GM23338 (cell line): ENCODE measurements at regions not wholly inside any gene's neighbourhood (a gene's known extent, or its start where the extent isn't known, plus 50 kb on each side); places are given as distances from the start of the nearest gene placed in this dataset.

Source experiments
- ATAC-seq: fragments of 200-7000 bp; cut with Tn5 transposase; 3 replicates; pipeline ENCODE4 v1.9.1; 2020
- DNase-seq: peaks from one replicate; pipeline ENCODE4 v3.0.0-alpha.2; 2015; ENCODE audit warnings: low spot score
- H2AFZ ChIP-seq: fragments of 200-600 bp; sonication (generic); 2 replicates; pipeline ENCODE4 v1.8.0; 2016; ENCODE audit warnings: antibody characterized with exemption, mild to moderate bottlenecking, moderate library complexity
- H3F3A ChIP-seq: fragments of 200-600 bp; sonication (generic); replicated peaks from 2 replicates; pipeline ENCODE4 v1.8.0; 2017; ENCODE audit warnings: antibody characterized with exemption, mixed run types, low read depth
- H3K27ac ChIP-seq: fragments of 200-600 bp; sonication (generic); 2 replicates; pipeline ENCODE4 v1.6.1; 2016; ENCODE audit warnings: low read depth
- H3K27me3 ChIP-seq: fragments of 200-600 bp; sonication (generic); 2 replicates; pipeline ENCODE4 v1.8.0; 2016; ENCODE audit warnings: mild to moderate bottlenecking, mixed run types, moderate library complexity; ENCODE audit not compliant: insufficient read depth
- H3K36me3 ChIP-seq: fragments of 200-600 bp; sonication (generic); 2 replicates; pipeline ENCODE4 v1.8.0; 2016; ENCODE audit warnings: mild to moderate bottlenecking; ENCODE audit not compliant: insufficient read depth
- H3K4me1 ChIP-seq: fragments of 200-600 bp; sonication (generic); 2 replicates; pipeline ENCODE4 v1.8.0; 2016; ENCODE audit warnings: mild to moderate bottlenecking, moderate library complexity; ENCODE audit not compliant: insufficient read depth
- H3K4me2 ChIP-seq: fragments of 200-600 bp; sonication (generic); 2 replicates; pipeline ENCODE4 v1.7.1; 2017; ENCODE audit warnings: mixed run types
- H3K4me3 ChIP-seq: fragments of 200-600 bp; sonication (generic); 2 replicates; pipeline ENCODE4 v1.6.1; 2016; ENCODE audit warnings: mixed run types
- H3K79me2 ChIP-seq: fragments of 200-600 bp; sonication (generic); replicated peaks from 2 replicates; pipeline ENCODE4 v1.8.0; 2017; ENCODE audit warnings: mild to moderate bottlenecking; ENCODE audit not compliant: insufficient read depth
- H3K9me2 ChIP-seq: fragments of 200-600 bp; sonication (generic); 2 replicates; pipeline ENCODE4 v1.8.0; 2017; ENCODE audit not compliant: insufficient read depth
- H4K20me1 ChIP-seq: fragments of 200-600 bp; sonication (generic); replicated peaks from 2 replicates; pipeline ENCODE4 v1.8.0; 2017; ENCODE audit warnings: mild to moderate bottlenecking; ENCODE audit not compliant: insufficient read depth
- H3K27ac Mint-ChIP-seq: 2 replicates; pipeline ENCODE4 v1.8.0; 2020; ENCODE audit warnings: inconsistent platforms, mild to moderate bottlenecking, moderate library complexity, mixed read lengths
- H3K27me3 Mint-ChIP-seq: 3 replicates; pipeline ENCODE4 v1.8.0; 2022; ENCODE audit warnings: low read depth, mild to moderate bottlenecking, moderate library complexity, mixed read lengths, inconsistent platforms; ENCODE audit not compliant: insufficient read depth, poor library complexity
- H3K36me3 Mint-ChIP-seq: 3 replicates; pipeline ENCODE4 v1.8.0; 2021; ENCODE audit warnings: low read depth, mild to moderate bottlenecking, inconsistent platforms, moderate library complexity, mixed read lengths
- H3K4me1 Mint-ChIP-seq: 3 replicates; pipeline ENCODE4 v1.8.0; 2020; ENCODE audit warnings: mild to moderate bottlenecking, inconsistent platforms, mixed read lengths
- H3K4me3 Mint-ChIP-seq: 3 replicates; pipeline ENCODE4 v1.8.0; 2021; ENCODE audit warnings: moderate library complexity, mild to moderate bottlenecking, inconsistent platforms, mixed read lengths
- H3K9me3 Mint-ChIP-seq: 3 replicates; pipeline ENCODE4 v1.8.0; 2020; ENCODE audit warnings: moderate library complexity, mild to moderate bottlenecking, inconsistent platforms, mixed read lengths
- EZH2 ChIP-seq: fragments of 200-600 bp; sonication (generic); IDR thresholded peaks from one replicate; pipeline ENCODE4 v1.8.0; 2017; ENCODE audit warnings: antibody characterized with exemption, mild to moderate bottlenecking, low read depth; ENCODE audit not compliant: unreplicated experiment
- JUNB ChIP-seq: IDR thresholded peaks from one replicate; pipeline ENCODE4 v1.6.1; 2016; ENCODE audit warnings: antibody characterized with exemption; ENCODE audit not compliant: unreplicated experiment
- NANOG ChIP-seq: IDR thresholded peaks from 2 replicates; pipeline ENCODE4 v1.6.1; 2016; ENCODE audit warnings: antibody characterized with exemption, borderline replicate concordance
- POLR2AphosphoS5 ChIP-seq: IDR thresholded peaks from 2 replicates; pipeline ENCODE4 v1.6.1; 2016; ENCODE audit warnings: antibody characterized with exemption, low read depth
- STAT1 ChIP-seq: IDR thresholded peaks from one replicate; pipeline ENCODE4 v1.6.1; 2016; ENCODE audit warnings: antibody characterized with exemption; ENCODE audit not compliant: unreplicated experiment
- ZNF114 ChIP-seq: fragments of 250-450 bp; sonication (Bioruptor Pico); IDR thresholded peaks from 2 replicates; pipeline ENCODE4 v1.5.0; 2020; ENCODE audit warnings: mild to moderate bottlenecking, moderate library complexity
- ZNF331 ChIP-seq: fragments of 250-450 bp; sonication (Bioruptor Pico); IDR thresholded peaks from 2 replicates; pipeline ENCODE4 v1.5.0; 2020; ENCODE audit warnings: low read depth, mild to moderate bottlenecking, moderate library complexity
- TF ChIP-seq, protein P1 (sequence below): IDR thresholded peaks from one replicate; pipeline ENCODE4 v1.6.1; 2018; ENCODE audit warnings: antibody characterized with exemption; ENCODE audit not compliant: unreplicated experiment

- no peaks in the 10 kb centered on the region for H3K4me1 ChIP-seq
- H3K27me3 ChIP-seq, result no peaks in the 10 kb centered on the region
- H3K27me3 Mint-ChIP-seq, result no peaks in the 10 kb centered on the region
- no peak overlapping the region for H3K27ac ChIP-seq
- H3K4me3 Mint-ChIP-seq, result no peak overlapping the region
- no peak overlapping the region for H2AFZ ChIP-seq
- no peaks in the 10 kb centered on the region for H3F3A ChIP-seq
- no peak for TF ChIP-seq ZNF114 (CRISPR knock-in tag)
- H4K20me1 ChIP-seq, result no peaks in the 10 kb centered on the region
- H3K4me1 Mint-ChIP-seq, result no peaks in the 10 kb centered on the region
- no peaks in the 10 kb centered on the region for H3K36me3 Mint-ChIP-seq
- no peaks in the 10 kb centered on the region for H3K79me2 ChIP-seq
- ATAC-seq (no peak), DNase-seq (no peak)
- H3K4me2 ChIP-seq, result no peak overlapping the region
- H3K9me2 ChIP-seq, result no peaks in the 10 kb centered on the region
- no peak overlapping the region for H3K4me3 ChIP-seq
- H3K36me3 ChIP-seq, result no peaks in the 10 kb centered on the region
- no peak overlapping the region for H3K27ac Mint-ChIP-seq
- no peaks in the 10 kb centered on the region for H3K9me3 Mint-ChIP-seq
These were observed 866.6 kb upstream of the SLITRK6 start for GRCh38 chr13:86665842-86666241.

DNA sequence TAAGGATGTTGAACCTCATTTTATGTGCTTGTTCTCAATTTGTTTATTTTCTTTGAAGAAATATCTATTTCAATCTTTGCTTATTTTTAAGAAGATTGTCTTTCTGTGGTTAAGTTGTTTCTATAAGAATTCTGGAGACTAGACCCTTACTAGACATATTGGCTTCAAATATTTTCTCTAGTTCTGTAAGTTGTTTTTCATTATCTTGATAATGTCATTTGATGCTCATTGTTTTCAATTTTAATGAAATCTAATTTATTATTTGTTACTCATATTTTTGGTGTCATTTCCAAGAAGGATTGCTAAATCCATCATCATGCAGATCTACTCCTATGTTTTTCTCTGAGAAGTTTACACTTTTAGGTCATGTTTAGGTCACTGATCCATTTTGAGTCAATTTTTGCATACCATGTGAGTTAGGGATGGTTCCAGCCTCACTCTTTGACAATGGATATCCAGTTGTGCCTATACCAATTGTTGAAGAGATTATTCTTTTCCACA is 874.8 kb upstream of the SLITRK6 start:
- Histone ChIP-seq H3K4me1 (no peaks in the 10 kb centered on the region; the same call in 1 of the 2 replicates), H3F3A (no peaks in the 10 kb centered on the region), H3K4me3 (no peak overlapping the region), H3K27ac (no peak overlapping the region), H3K9me2 (no peaks in the 10 kb centered on the region), H2AFZ (no peak overlapping the region), H4K20me1 (no peaks in the 10 kb centered on the region), H3K4me2 (no peak overlapping the region), H3K36me3 (no peaks in the 10 kb centered on the region), H3K79me2 (no peaks in the 10 kb centered on the region), H3K27me3 (no peaks in the 10 kb centered on the region)
- H3K36me3 Mint-ChIP-seq, result no peaks in the 10 kb centered on the region
- no peak overlapping the region for H3K27ac Mint-ChIP-seq
- H3K4me3 Mint-ChIP-seq, result no peak overlapping the region
- no peak for DNase-seq
- ATAC-seq, result no peak
- no peaks in the 10 kb centered on the region for H3K9me3 Mint-ChIP-seq
- H3K4me1 Mint-ChIP-seq, result no peaks in the 10 kb centered on the region
- no peaks in the 10 kb centered on the region for H3K27me3 Mint-ChIP-seq
- TF ChIP-seq JUNB, result no peak

- Histone ChIP-seq H3K4me2 (no peak overlapping the region), H3K9me2 (no peaks in the 10 kb centered on the region), H3K27ac (no peak overlapping the region), H3K79me2 (no peaks in the 10 kb centered on the region), H2AFZ (no peak overlapping the region), H3F3A (no peaks in the 10 kb centered on the region), H3K36me3 (no peaks in the 10 kb centered on the region), H3K27me3 (no peaks in the 10 kb centered on the region), H3K4me3 (no peak overlapping the region), H4K20me1 (no peaks in the 10 kb centered on the region), H3K4me1 (no peaks in the 10 kb centered on the region; the same call in 1 of the 2 replicates)
- Mint-ChIP-seq H3K27me3 (no peaks in the 10 kb centered on the region), H3K36me3 (no peaks in the 10 kb centered on the region), H3K4me1 (no peaks in the 10 kb centered on the region), H3K4me3 (no peak overlapping the region), H3K27ac (no peak overlapping the region), H3K9me3 (peaks cover 3% of the 10 kb centered on the region; the same call in 1 of the 3 replicates)
- DNase-seq (no peak), ATAC-seq (no peak)
- TF ChIP-seq EZH2 (no peak), ZNF331 (no peak), NANOG (no peak), JUNB (no peak), ZNF114 (CRISPR knock-in tag) (no peak), STAT1 (no peak), POLR2AphosphoS5 (no peak)
- TF ChIP-seq, protein P1, sequence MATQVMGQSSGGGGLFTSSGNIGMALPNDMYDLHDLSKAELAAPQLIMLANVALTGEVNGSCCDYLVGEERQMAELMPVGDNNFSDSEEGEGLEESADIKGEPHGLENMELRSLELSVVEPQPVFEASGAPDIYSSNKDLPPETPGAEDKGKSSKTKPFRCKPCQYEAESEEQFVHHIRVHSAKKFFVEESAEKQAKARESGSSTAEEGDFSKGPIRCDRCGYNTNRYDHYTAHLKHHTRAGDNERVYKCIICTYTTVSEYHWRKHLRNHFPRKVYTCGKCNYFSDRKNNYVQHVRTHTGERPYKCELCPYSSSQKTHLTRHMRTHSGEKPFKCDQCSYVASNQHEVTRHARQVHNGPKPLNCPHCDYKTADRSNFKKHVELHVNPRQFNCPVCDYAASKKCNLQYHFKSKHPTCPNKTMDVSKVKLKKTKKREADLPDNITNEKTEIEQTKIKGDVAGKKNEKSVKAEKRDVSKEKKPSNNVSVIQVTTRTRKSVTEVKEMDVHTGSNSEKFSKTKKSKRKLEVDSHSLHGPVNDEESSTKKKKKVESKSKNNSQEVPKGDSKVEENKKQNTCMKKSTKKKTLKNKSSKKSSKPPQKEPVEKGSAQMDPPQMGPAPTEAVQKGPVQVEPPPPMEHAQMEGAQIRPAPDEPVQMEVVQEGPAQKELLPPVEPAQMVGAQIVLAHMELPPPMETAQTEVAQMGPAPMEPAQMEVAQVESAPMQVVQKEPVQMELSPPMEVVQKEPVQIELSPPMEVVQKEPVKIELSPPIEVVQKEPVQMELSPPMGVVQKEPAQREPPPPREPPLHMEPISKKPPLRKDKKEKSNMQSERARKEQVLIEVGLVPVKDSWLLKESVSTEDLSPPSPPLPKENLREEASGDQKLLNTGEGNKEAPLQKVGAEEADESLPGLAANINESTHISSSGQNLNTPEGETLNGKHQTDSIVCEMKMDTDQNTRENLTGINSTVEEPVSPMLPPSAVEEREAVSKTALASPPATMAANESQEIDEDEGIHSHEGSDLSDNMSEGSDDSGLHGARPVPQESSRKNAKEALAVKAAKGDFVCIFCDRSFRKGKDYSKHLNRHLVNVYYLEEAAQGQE, result no peak
These were observed 882.0 kb upstream of the SLITRK6 start for GRCh38 chr13:86681223-86681622.
